Activated T-cell treated with anti-CD3 and anti-CD28 coated beads for 4 hours (primary cell): ENCODE measurements at regions not wholly inside any gene's neighbourhood (a gene's known extent, or its start where the extent isn't known, plus 50 kb on each side); places are given as distances from the start of the nearest gene placed in this dataset.
"Not testable (repeated sequence)": the region's sequence is repeated elsewhere in the genome, so short reads cannot be mapped to it uniquely, and the experiment has no call there.

Source experiments
- DNase-seq: peaks from one replicate; pipeline ENCODE4 v3.0.0-alpha.2; 2020

DNA sequence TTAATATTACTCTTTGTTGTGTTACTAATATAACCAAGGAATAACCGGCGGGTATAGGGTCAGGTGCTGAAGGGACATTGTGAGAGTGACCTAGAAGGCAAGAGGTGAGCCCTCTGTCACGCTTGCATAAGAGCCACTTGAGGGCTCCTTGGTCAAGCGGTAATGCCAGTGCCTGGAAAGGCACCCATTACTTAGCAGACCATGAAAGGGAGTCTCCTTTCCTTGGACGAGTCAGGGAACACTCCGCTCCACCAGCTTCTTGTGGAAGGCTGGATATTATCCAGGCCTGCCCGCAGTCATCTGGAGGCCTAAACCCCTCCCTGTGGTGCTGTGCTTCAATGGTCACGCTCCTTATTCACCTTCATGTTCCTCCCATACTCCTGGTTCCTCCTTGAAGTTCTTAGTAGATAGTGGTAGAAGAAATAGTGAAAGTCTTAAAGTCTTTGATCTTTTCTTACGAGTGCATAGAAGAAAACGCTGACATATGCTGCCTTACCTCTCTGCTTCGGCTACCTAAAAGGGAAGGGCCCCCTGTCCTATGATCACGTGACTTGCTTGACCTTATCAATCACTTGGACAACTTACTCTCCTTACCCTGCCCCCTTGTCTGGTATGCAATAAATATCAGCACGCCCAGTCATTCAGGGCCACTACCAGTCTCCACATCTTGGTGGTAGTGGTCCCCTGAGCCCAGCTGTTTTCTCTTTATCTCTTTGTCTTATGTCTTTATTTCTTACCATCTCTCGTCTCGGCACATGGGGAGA is 59.6 kb upstream of the DMRTB1 start:
- not testable (repeated sequence) for DNase-seq

DNA sequence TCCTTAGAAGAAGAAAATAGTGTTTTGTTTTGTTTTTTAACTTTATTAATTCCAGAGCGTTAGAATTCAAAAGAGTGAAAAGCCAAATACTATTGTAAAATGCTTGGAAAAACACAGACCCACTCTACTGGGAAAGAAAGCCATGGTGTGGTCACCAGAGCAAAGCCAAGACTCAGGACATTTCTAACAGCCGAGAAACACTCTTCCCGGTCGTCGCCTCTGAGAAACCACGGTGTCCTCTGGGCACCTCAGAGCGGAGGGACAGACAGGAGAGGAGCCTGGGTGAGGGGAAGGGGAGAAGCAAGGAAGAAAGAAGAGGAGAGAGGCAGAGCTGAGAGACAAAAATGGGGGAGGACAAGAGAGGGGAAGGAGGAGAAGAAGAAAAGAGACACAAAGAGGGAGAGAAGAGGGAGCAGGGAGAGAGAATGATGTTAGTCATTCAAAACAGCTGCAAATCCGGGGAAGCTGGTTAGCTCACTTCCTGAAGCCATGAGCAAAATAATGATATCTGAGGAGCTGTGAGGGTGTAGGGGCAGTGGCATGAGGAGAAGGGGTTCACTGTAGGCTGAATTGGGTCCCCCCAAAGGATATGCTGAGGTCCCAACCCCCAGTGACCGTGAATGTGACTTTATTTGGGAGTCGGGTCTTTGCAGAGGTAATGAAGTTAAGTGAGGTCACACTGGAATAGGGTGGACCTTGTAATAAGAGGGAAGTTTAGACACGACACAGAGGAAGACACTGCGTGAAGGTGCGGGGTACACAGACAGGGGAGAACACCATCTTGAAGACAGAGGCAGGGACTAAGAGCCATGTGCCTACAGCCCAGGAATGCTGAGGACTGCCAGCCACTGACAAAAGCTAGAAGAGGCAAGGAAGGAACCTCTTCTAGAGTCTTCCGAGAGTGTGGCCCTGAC is 58.2 kb upstream of the DMRTB1 start:
- no peak for DNase-seq

DNA sequence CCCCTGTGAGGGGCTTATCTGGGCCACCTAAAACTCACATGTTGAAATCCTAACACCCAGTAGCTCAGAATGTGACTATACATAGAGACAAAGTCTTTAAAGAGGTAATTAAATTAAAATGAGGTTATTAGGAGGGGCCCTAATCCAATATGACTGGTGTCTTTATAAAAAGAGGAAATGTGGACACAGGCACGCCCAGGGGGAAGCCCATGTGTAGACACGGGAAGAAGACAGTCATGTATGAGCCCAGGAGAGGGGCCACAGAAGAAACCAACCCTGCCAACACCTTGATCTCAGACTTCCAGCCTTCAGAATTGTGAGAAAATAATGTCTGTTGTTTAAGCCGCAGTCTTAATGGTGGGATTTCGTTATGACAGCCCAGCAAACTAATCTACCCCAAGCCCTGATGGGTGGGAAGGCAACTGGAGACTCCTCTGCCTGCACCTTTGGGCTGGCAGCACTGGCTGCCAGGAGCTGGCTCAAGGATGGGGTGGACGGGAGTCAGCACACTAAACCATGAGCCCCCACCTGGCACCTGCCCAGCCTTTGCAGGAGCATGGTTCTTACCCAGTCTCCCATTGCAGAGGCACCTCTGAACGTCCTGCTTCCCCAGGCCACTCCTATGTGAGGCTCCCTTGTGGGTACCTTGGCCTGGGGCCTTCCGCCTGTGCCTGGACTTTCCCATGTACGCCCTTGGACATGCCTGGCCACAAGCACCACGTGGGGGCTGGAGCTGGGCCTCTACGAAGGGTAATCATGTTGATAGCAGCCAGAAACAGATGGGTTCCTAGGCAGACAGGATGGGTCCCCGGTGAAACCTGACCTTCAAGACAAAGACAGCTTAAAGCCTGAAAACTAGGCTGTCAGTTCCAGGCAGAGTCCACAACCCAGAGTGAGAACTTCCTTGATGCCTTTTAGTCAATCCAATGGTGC is 57.1 kb upstream of the DMRTB1 start:
- no peak for DNase-seq

DNA sequence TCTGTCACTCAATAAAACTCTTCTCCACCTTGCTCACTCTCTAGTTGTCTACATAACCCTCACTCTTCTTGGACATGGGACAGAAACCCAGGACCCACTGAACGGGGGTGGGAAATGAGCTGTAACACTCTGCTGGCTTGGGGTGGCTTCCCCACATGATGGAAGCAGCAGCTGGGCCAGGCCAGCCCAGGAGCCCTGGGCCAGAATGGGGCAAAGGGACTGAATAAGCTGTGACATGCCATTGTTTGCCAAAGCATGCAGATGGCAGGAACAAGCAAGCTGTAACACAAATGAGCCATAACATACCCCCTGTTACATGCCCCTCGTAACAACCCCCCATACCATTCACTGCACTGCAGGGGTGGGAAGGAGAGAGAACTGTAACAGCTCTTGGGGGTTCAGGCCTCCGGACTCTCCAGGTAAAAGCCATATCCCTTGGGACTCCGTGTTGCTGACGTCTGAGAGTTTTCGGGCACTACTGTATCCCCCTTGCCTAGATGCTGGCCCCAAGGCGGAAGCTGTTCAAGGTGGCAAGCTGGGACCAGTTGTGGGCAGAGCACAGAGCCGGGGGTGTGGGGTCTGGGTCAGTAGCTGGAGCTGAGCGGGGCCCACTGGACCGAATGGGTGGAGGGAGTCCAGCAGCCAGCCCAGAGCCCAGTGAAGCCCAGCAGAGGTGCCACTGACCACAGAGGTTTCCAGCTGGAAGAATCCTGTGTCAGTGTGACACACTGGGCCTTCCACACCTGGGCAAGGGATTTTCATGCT is 56.1 kb upstream of the DMRTB1 start:
- DNase-seq, result no peak

DNA sequence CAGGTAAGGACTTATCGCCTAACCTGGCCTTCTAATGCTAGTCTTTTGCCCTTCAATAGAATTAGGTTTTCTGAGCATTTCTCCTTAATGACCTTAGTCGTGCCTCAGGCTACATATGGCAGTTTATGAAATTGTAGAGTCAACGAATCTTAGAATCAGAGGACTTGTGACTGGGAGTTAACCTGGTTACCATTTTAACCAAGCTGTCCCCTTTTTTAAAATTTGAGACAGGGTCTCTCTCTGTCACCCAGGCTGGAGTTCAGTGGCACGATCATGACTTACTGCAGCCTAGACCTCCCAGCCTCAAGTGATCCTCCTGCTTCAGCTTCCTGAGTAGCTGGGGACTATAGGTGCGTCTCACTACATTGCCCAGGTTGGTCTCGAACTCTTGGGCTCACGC is 53.5 kb upstream of the DMRTB1 start:
- DNase-seq, result no peak

DNA sequence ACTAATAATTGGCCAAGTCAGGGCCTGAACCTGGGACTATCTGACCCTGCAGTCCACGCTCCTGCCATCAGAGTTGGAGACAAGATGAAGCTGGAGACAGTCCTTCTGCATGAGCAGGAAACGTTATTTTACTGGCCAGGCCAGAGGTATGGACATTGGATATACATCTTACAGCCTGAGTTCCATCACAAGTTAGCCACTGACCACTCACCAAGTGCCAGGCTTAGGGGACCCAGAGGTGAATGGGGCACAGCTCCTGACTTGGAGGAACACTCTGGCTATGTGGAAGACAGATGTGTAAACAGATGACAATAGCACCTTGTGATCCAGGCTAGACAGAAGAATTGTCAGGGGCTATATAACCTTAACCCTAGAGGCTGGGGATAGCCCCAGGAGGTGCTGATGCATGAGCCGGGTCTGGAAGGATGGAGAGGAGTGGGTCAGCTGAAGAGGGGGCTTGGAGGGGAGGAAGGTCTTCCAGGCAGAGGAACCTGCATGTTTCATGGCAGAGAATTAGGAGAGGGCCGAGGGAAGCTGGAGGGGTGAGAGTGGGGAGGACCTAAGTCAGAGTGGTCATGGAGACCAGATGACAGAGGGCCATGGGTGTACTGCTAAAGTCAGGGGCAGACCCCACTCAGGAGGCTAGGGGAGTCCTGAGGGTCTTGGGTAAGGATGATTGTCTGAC is 52.5 kb upstream of the DMRTB1 start:
- no peak for DNase-seq

DNA sequence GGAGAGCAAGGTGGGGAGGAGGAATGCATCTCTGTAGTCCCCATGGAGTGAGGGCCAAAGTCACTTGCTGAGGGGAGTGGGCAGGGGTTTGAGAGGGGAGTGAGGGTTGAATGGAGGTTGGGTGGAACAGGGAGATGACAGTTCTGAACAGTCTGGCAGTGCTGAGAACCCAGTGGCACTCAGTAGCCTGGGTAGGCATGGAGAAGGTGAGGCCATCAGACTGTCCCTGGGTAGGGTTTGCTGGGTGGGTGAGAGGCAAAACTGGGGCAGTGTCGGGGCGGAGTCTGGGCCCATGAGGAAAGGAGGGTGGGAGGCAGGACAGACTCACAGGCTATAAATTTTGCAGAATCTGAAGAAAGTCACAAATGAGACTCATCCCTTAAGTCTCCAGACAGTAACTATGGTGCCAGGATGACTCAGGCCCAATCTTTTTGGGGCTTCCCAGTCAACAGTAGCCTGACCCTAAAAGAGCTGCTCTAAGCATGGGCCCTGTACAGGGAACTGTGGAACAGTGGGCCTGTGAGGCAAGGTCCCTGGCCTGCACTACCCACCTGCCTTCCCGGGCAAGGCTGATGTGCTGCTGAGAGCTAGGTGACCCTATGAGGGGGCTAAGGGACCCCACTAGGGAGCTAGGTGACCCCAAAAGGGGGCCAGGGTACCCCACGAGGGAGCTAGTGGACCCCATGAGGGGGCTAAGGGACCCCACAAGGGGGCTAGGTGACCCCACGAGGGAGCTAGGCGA is 51.0 kb upstream of the DMRTB1 start:
- DNase-seq, result no peak

DNA sequence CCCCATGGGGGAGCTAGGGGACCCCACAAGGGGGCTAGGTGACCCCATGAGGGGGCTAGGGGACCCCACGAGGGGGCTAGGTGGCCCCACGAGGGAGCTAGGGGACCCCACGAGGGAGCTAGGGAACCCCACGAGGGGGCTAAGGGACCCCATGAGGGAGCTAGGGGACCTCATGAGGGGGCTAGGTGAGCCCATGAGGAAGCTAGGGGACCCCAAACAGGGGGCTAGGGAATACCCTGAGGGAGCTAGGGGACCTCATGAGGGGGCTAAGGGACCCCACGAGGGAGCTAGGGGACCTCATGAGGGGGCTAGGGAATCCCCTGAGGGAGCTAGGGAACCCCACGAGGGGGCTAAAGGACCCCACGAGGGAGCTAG is 50.5 kb upstream of the DMRTB1 start:
- DNase-seq, result no peak

DNA sequence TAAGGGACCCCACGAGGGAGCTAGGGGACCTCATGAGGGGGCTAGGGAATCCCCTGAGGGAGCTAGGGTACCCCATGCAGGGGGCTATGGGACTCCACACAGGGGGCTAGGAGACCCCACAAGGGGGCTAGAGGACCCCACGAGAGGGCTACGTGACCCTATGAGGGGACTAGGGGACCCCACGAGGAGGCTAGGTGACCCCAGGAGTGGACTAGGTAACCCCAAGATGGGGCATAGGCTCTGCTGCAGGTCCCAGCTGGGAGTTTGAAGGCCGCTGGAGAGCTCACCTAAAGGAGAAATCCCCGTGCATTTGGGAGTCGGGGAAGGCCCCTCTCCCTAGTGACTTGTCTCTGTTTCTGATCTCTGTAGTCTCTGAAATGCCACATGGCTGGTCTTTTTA is 50.0 kb upstream of the DMRTB1 start:
- no peak for DNase-seq
